ENCODE measurements at regions not wholly inside any gene's neighbourhood (a gene's known extent, or its start where the extent isn't known, plus 50 kb on each side); places are given as distances from the start of the nearest gene placed in this dataset.

- TF ChIP-seq CTCF (IDR thresholded peaks at IDR 0.05; ENCODE audit: low read length) (no peak), EZH2phosphoT487 (IDR thresholded peaks at IDR 0.05; ENCODE audit: low read length) (no peak), EZH2 (optimal IDR thresholded peaks at IDR 0.05; ENCODE audit: low read depth, low read length) (no peak)
Observed at GRCh38 chr4:63505714-63506460, 903.4 kb downstream of the TECRL start.
